Lower lobe of right lung (tissue), 2 donors: ENCODE measurements at regions not wholly inside any gene's neighbourhood (a gene's known extent, or its start where the extent isn't known, plus 50 kb on each side); places are given as distances from the start of the nearest gene placed in this dataset.

Source experiments
- ATAC-seq, 2 donors: fragments of 200-7000 bp; cut with Tn5 transposase; one replicate each; pipeline ENCODE4 v1.9.1; 2020 to 2022; ENCODE audit warnings: mild to moderate bottlenecking in 2 of 2, moderate library complexity in 2 of 2
- DNase-seq: peaks from one replicate; pipeline ENCODE4 v3.0.0-alpha.2; 2020
- H3K27ac ChIP-seq: fragments of 200-600 bp; one replicate; pipeline ENCODE4 v1.8.0; 2022
- H3K27me3 ChIP-seq: fragments of 200-600 bp; one replicate; pipeline ENCODE4 v1.8.0; 2022; ENCODE audit warnings: low read depth
- H3K36me3 ChIP-seq: fragments of 200-600 bp; one replicate; pipeline ENCODE4 v1.8.0; 2022; ENCODE audit warnings: mild to moderate bottlenecking
- H3K4me1 ChIP-seq: fragments of 200-600 bp; one replicate; pipeline ENCODE4 v1.8.0; 2022
- H3K4me3 ChIP-seq: fragments of 200-600 bp; one replicate; pipeline ENCODE4 v1.8.0; 2022; ENCODE audit warnings: mild to moderate bottlenecking
- H3K9me3 ChIP-seq: fragments of 200-600 bp; one replicate; pipeline ENCODE4 v1.8.0; 2022
- CTCF ChIP-seq: fragments of 200-600 bp; IDR thresholded peaks from one replicate; pipeline ENCODE4 v1.8.0; 2022; ENCODE audit warnings: antibody characterized with exemption, mild to moderate bottlenecking
- intact Hi-C: fragments of 100-400 bp; cut with DNase I; formaldehyde crosslinking; loops from one replicate; pipeline ENCODE4 v1.11.0; 2022
- donor health status: DM: no; HTN: yes; CAD: no; lungs with severe emphysema.

GRCh38 chr12:111103583-111103982 is 183.2 kb upstream of the MYL2 start:
- H3K9me3 ChIP-seq: no peaks in the 10 kb centered on the region
- H3K27me3 ChIP-seq: no peaks in the 10 kb centered on the region
- H3K4me1 ChIP-seq: no peaks in the 10 kb centered on the region
- H3K36me3 ChIP-seq: no peaks in the 10 kb centered on the region
- intact Hi-C loops: no loop called here
- H3K4me3 ChIP-seq: no peak overlapping the region
- TF ChIP-seq CTCF: no peak
- DNase-seq (no peak), ATAC-seq (no peak)
- no peak overlapping the region for H3K27ac ChIP-seq

GRCh38 chr12:111102102-111102739 is 181.8 kb upstream of the MYL2 start:
- intact Hi-C loops: no loop called here
- no peaks in the 10 kb centered on the region for H3K27me3 ChIP-seq
- no peaks in the 10 kb centered on the region for H3K36me3 ChIP-seq
- ATAC-seq (no peak), DNase-seq (no peak)
- no peaks in the 10 kb centered on the region for H3K4me1 ChIP-seq
- no peak overlapping the region for H3K4me3 ChIP-seq
- no peaks in the 10 kb centered on the region for H3K9me3 ChIP-seq
- TF ChIP-seq CTCF: no peak
- H3K27ac ChIP-seq: no peak overlapping the region

- Histone ChIP-seq H3K4me1 (no peaks in the 10 kb centered on the region), H3K36me3 (no peaks in the 10 kb centered on the region), H3K9me3 (no peaks in the 10 kb centered on the region), H3K27ac (no peak overlapping the region), H3K27me3 (peaks cover 4% of the 10 kb centered on the region), H3K4me3 (no peak overlapping the region)
- no peak for ATAC-seq
- DNase-seq: no peak
- TF ChIP-seq CTCF: no peak
- intact Hi-C loops: no loop called here
These were observed 180.6 kb upstream of the MYL2 start for GRCh38 chr12:111101003-111101402.

- DNase-seq (no peak), ATAC-seq (no peak)
- intact Hi-C loops: no loop called here
- Histone ChIP-seq H3K27ac (no peak overlapping the region), H3K9me3 (no peaks in the 10 kb centered on the region), H3K36me3 (no peaks in the 10 kb centered on the region), H3K4me1 (no peaks in the 10 kb centered on the region), H3K27me3 (peaks cover 8% of the 10 kb centered on the region), H3K4me3 (no peak overlapping the region)
- TF ChIP-seq CTCF: no peak
These were observed 180.2 kb upstream of the MYL2 start for GRCh38 chr12:111100554-111100953.

- H3K4me3 ChIP-seq: no peak overlapping the region
- H3K27me3 ChIP-seq: peaks cover 10% of the 10 kb centered on the region
- intact Hi-C loops: no loop called here
- DNase-seq: no peak
- TF ChIP-seq CTCF: no peak
- H3K27ac ChIP-seq: no peak overlapping the region
- no peaks in the 10 kb centered on the region for H3K4me1 ChIP-seq
- H3K36me3 ChIP-seq: no peaks in the 10 kb centered on the region
- H3K9me3 ChIP-seq: no peaks in the 10 kb centered on the region
- no peak for ATAC-seq
These were observed 179.6 kb upstream of the MYL2 start for GRCh38 chr12:111100003-111100402.
